ENCODE measurements at regions not wholly inside any gene's neighbourhood (a gene's known extent, or its start where the extent isn't known, plus 50 kb on each side); places are given as distances from the start of the nearest gene placed in this dataset.

DNA sequence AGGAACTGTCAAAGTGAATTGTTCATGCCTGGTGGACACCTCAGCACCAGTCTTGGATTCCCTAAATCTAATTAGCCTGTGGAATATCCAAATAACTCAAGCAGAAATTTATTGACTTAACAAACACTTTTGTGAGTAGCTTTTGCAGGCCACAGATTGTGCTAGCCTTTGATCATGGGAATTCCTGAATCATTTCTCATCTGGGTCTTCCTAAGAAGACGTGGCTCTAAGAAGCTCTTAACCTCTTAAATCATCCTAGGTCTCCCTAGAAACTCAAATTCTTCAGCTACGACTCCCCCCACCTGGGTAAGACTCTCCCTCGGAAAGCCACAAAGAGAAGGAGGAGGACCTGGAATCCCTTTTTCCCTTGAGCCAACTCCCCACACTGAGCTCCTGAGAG is 53.8 kb upstream of the PSEN2 start:
- Histone ChIP-seq H3K9me3 (ENCODE audit: control insufficient read depth in 2 of 2, low read length in 2 of 2) (no peaks in the 10 kb centered on the region), H3K9ac (ENCODE audit: low read length in 2 of 2) (no peak overlapping the region)

DNA sequence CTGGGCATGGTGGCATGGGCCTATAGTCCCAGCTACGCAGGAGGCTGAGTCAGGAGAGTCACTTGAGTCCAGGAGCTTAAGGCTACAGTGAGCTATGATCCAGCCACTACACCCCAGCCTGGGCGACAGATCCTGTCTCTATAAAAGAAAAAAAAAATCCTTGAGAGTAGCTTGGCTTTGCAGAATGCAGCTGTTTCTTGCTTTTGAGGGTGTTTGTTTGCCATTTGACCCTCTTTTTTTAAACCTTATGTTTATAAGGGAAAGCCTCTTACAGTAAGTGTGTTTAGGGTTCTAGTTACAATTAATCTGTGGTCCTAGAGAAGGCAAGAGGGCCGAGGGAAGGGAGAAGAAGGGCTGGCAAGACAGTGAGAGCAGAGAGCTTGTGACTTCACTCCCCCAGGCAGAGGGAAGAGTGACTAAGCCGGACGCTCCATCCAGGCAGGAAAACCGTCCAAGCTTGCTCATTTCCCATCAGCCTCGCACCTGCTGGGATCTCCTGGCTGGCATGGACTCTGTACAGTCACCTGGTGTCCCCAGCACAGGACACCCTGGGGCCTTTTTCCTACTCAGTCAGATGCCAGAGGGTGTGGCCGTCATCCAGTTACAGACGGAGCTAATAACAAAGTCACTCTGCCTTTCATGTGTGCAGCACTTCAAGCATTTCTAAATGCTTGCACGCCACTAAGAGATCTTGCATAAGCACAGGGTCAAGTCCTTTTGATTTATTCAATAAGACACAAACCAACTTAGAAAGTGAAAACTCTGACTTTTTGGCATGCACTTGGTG is 55.5 kb upstream of the PSEN2 start:
- peak overlapping the region; percentile 89 for H3K27ac ChIP-seq (ENCODE audit: low read length)
- peaks cover 27% of the 10 kb centered on the region for H3K4me1 ChIP-seq (ENCODE audit: control insufficient read depth, insufficient read depth, low read length)
- H3K9ac ChIP-seq (ENCODE audit: low read length in 2 of 2), result peak overlapping the region; percentile 29 to 68
- no peaks in the 10 kb centered on the region for H3K27me3 ChIP-seq (ENCODE audit: control insufficient read depth in 1 of 2, insufficient read depth in 2 of 2, low read length in 2 of 2)
- H3K9me3 ChIP-seq (ENCODE audit: control insufficient read depth in 2 of 2, low read length in 2 of 2), result no peaks in the 10 kb centered on the region
- peak overlapping the region in 1 of 2 donors; percentile 40 for H3K4me3 ChIP-seq (ENCODE audit: low read length in 2 of 2)
- no peaks in the 10 kb centered on the region for H3K36me3 ChIP-seq (ENCODE audit: control insufficient read depth in 2 of 2, insufficient read depth in 2 of 2, low read length in 2 of 2)

More for the DNA sequence above, 53.8 kb upstream of the PSEN2 start:
- Histone ChIP-seq H3K4me1 (ENCODE audit: control insufficient read depth, insufficient read depth, low read length) (peaks cover 31% of the 10 kb centered on the region), H3K27me3 (ENCODE audit: control insufficient read depth in 1 of 2, insufficient read depth in 2 of 2, low read length in 2 of 2) (no peaks in the 10 kb centered on the region), H3K36me3 (ENCODE audit: control insufficient read depth in 2 of 2, insufficient read depth in 2 of 2, low read length in 2 of 2) (no peaks in the 10 kb centered on the region), H3K4me3 (ENCODE audit: low read length in 2 of 2) (no peak overlapping the region), H3K27ac (ENCODE audit: low read length) (no peak overlapping the region)

DNA sequence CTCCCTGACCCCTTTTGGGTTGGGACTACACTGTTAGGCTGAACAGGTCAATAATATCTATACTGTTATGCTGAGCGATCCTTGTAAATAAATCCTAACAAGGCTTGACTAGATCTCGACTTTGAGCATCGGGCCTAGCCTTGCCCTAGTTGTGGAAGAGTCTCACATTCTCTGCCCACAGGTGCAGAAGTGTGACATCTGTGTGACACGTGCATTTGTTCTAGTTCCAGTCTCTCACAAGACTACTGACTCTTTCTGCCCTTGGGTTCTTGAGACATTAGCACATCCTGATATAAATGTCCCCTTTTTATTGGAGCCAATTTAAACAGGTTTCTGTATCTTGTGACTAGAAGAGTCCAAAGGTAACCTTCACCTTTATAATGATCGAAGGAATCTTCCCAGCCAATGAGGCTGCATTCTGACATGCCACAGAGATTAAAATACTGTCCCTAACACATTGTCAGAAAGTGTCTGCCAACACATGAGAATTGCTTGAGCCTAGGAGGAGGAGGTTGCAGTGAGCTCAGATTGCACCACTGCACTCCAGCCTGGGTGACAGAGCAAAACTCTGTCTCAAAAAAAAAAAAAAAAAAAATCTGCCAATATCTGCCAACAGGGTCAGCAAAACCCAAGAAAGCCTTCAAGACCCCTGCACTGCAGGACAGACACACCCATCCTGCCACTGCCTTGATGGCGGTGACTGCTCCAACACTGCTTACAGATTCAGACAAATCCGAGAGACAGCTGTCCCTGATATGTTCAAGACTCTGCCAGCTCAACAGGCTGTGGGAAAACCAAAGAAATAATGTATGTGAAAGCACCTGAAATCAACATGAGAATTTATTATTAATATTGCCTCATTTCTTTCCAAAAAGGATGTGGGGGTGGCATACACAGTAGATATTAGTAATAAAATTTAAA is 56.5 kb upstream of the PSEN2 start:
- H3K9ac ChIP-seq (ENCODE audit: low read length in 2 of 2), result no peak overlapping the region
- H3K27me3 ChIP-seq (ENCODE audit: control insufficient read depth in 1 of 2, insufficient read depth in 2 of 2, low read length in 2 of 2), result no peaks in the 10 kb centered on the region
- no peaks in the 10 kb centered on the region for H3K9me3 ChIP-seq (ENCODE audit: control insufficient read depth in 2 of 2, low read length in 2 of 2)
- H3K4me3 ChIP-seq (ENCODE audit: low read length in 2 of 2), result no peak overlapping the region
- H3K4me1 ChIP-seq (ENCODE audit: control insufficient read depth, insufficient read depth, low read length), result peaks cover 33% of the 10 kb centered on the region
- no peaks in the 10 kb centered on the region for H3K36me3 ChIP-seq (ENCODE audit: control insufficient read depth in 2 of 2, insufficient read depth in 2 of 2, low read length in 2 of 2)
- peak overlapping the region; percentile 89 for H3K27ac ChIP-seq (ENCODE audit: low read length)

DNA sequence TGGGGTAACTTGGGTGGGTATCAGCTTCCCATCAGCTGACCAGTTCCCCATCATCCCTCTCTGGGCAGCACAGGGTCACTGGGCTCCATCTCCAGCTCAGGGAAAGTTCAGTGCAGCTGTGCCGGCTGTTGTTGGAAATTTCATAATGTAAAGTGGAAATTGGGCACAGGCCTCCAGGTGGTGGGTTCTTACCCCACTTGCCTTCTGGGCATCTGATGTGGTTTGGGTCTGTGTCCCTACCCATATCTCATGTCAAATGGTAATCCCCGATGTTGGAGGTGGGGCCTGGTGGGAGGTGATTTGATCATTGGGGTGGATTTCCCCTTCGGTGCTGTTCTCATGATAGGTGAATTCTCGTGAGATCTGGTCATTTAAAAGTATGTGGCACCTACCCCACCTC is 59.7 kb upstream of the PSEN2 start:
- H3K27ac ChIP-seq (ENCODE audit: low read length), result no peak overlapping the region
- peaks cover 33% of the 10 kb centered on the region for H3K4me1 ChIP-seq (ENCODE audit: control insufficient read depth, insufficient read depth, low read length)
- no peaks in the 10 kb centered on the region for H3K36me3 ChIP-seq (ENCODE audit: control insufficient read depth in 2 of 2, insufficient read depth in 2 of 2, low read length in 2 of 2)
- no peak overlapping the region for H3K9ac ChIP-seq (ENCODE audit: low read length in 2 of 2)
- H3K27me3 ChIP-seq (ENCODE audit: control insufficient read depth in 1 of 2, insufficient read depth in 2 of 2, low read length in 2 of 2), result no peaks in the 10 kb centered on the region
- H3K4me3 ChIP-seq (ENCODE audit: low read length in 2 of 2), result no peak overlapping the region
- no peaks in the 10 kb centered on the region for H3K9me3 ChIP-seq (ENCODE audit: control insufficient read depth in 2 of 2, low read length in 2 of 2)

DNA sequence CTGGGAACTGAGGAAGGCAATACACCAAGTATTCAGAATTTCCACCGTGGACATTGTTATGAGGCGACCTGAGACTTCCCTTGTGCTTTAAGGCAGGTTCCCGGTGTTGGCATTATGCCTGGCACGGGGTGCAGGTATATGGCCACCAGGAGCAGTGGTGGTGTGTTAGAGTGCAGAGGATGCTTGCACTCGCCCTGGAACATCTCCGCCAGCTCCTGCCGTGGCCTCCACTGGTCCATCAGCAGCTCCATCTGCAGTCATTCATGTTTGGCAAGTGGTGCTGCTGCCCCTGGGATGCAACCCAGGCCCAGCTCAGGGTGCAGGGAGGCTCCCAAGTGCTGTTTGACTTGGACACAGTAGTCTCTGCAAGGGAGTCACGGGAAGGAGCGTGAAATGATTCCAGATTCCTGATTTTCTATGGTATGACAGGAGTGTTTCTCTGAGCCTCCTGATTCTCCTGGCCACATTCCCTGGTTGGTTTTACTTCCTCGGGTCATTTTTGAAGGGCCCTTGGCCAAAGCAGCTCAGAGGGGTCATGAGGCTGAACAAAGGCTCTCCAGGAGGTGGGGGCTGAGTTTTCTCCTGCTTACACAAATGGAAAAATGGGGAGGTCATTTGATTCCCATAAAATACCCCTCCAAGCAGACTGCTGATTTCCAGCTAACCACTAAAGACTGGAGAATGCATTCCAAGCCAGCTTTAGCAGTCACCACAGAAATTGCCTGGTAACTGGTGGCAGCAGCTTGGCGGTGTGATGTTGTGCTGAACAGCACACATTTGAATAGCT is 60.4 kb upstream of the PSEN2 start:
- Histone ChIP-seq H3K36me3 (ENCODE audit: control insufficient read depth in 2 of 2, insufficient read depth in 2 of 2, low read length in 2 of 2) (no peaks in the 10 kb centered on the region), H3K9me3 (ENCODE audit: control insufficient read depth in 2 of 2, low read length in 2 of 2) (no peaks in the 10 kb centered on the region), H3K9ac (ENCODE audit: low read length in 2 of 2) (no peak overlapping the region), H3K27me3 (ENCODE audit: control insufficient read depth in 1 of 2, insufficient read depth in 2 of 2, low read length in 2 of 2) (no peaks in the 10 kb centered on the region), H3K27ac (ENCODE audit: low read length) (peak overlapping the region; percentile 31), H3K4me1 (ENCODE audit: control insufficient read depth, insufficient read depth, low read length) (peaks cover 26% of the 10 kb centered on the region), H3K4me3 (ENCODE audit: low read length in 2 of 2) (no peak overlapping the region)

DNA sequence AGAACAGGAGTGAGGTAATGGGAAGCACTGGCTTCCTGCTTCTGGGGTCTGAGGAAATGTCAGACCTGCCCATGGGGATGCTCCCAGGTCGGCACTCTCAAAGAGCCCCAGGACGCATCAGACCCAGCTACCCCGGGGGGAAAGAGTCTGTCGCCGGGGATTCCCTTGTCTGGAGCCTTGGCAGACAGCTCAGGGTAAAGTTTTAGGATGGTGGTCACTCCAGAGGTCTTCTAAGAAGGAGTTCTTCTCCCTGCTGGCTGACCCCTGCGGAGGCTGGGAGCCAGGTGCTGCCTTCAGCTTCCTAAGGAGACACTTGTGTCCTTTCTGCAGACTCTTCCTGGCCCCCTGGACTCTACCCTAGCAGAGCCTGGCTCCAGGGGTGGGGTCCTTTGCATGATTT is 61.9 kb upstream of the PSEN2 start:
- peaks cover 17% of the 10 kb centered on the region for H3K4me1 ChIP-seq (ENCODE audit: control insufficient read depth, insufficient read depth, low read length)
- no peaks in the 10 kb centered on the region for H3K27me3 ChIP-seq (ENCODE audit: control insufficient read depth in 1 of 2, insufficient read depth in 2 of 2, low read length in 2 of 2)
- no peak overlapping the region for H3K4me3 ChIP-seq (ENCODE audit: low read length in 2 of 2)
- H3K36me3 ChIP-seq (ENCODE audit: control insufficient read depth in 2 of 2, insufficient read depth in 2 of 2, low read length in 2 of 2), result no peaks in the 10 kb centered on the region
- H3K9ac ChIP-seq (ENCODE audit: low read length in 2 of 2), result no peak overlapping the region
- no peaks in the 10 kb centered on the region for H3K9me3 ChIP-seq (ENCODE audit: control insufficient read depth in 2 of 2, low read length in 2 of 2)
- H3K27ac ChIP-seq (ENCODE audit: low read length), result no peak overlapping the region

DNA sequence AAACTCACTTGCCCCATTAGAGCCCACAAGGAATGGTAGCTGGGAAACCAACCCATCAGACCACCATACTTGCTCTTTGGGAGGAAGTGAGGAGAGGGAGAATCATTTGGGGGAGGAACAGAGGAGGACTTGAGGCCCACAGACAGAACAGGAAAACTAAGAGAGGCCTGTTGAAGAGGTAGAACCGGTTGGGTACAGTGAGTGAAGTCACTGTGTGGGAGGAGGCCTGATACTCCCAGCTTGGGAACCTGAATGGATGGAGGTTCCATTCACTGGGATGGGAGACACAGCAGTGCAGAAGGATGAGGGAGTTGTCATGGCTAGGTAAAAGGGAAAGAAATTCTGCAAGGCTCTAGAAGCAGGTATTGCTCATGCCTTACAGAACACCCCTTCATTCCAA is 63.4 kb upstream of the PSEN2 start:
- H3K9me3 ChIP-seq (ENCODE audit: control insufficient read depth in 2 of 2, low read length in 2 of 2), result no peaks in the 10 kb centered on the region
- peaks cover 17% of the 10 kb centered on the region for H3K4me1 ChIP-seq (ENCODE audit: control insufficient read depth, insufficient read depth, low read length)
- H3K36me3 ChIP-seq (ENCODE audit: control insufficient read depth in 2 of 2, insufficient read depth in 2 of 2, low read length in 2 of 2), result no peaks in the 10 kb centered on the region
- no peak overlapping the region for H3K9ac ChIP-seq (ENCODE audit: low read length in 2 of 2)
- H3K27me3 ChIP-seq (ENCODE audit: control insufficient read depth in 1 of 2, insufficient read depth in 2 of 2, low read length in 2 of 2), result no peaks in the 10 kb centered on the region
- H3K27ac ChIP-seq (ENCODE audit: low read length), result no peak overlapping the region
- H3K4me3 ChIP-seq (ENCODE audit: low read length in 2 of 2), result no peak overlapping the region

DNA sequence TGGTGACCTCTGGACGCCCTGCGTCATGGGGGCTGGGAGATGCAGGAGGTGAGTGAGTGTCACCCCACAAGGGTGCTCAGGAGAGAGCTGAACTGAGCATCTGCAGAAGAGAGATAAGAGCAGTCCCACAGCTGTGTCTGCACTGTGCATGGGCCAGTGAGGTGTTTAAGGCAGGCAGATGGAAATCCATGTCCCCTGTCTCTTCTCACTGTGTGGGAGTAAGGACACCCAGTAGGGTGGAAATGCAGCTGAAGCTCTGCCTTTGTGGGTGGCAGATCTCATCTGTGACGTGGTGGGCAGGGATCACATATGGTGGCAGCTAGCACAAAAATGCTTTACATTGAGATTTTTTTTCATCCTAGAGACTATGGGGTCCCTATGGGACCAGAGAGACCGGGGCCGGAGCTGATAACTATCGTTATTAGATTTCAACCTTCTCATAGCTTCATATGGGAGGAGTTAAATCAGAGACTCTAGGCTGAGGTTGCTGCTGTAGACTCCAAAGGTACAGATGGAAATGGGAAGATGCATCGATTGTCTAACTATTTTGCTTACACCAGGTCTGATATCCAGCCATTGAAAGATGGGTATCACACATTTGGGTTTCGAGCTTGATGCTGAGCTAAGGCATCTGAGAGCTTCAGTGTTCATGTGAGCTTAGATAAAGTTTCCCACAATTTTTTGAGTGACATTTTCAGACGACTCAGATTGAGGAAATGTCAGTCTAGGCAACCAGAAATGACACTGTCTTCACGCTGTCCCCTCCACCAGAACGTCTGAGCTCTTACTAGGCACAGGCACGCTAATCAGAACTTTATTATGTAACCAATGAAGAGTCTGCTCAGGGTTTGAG is 65.3 kb upstream of the PSEN2 start:
- Histone ChIP-seq H3K36me3 (ENCODE audit: control insufficient read depth in 2 of 2, insufficient read depth in 2 of 2, low read length in 2 of 2) (no peaks in the 10 kb centered on the region), H3K4me3 (ENCODE audit: low read length in 2 of 2) (no peak overlapping the region), H3K27ac (ENCODE audit: low read length) (no peak overlapping the region), H3K9ac (ENCODE audit: low read length in 2 of 2) (no peak overlapping the region), H3K9me3 (ENCODE audit: control insufficient read depth in 2 of 2, low read length in 2 of 2) (no peaks in the 10 kb centered on the region), H3K4me1 (ENCODE audit: control insufficient read depth, insufficient read depth, low read length) (peaks cover 15% of the 10 kb centered on the region), H3K27me3 (ENCODE audit: control insufficient read depth in 1 of 2, insufficient read depth in 2 of 2, low read length in 2 of 2) (no peaks in the 10 kb centered on the region)

DNA sequence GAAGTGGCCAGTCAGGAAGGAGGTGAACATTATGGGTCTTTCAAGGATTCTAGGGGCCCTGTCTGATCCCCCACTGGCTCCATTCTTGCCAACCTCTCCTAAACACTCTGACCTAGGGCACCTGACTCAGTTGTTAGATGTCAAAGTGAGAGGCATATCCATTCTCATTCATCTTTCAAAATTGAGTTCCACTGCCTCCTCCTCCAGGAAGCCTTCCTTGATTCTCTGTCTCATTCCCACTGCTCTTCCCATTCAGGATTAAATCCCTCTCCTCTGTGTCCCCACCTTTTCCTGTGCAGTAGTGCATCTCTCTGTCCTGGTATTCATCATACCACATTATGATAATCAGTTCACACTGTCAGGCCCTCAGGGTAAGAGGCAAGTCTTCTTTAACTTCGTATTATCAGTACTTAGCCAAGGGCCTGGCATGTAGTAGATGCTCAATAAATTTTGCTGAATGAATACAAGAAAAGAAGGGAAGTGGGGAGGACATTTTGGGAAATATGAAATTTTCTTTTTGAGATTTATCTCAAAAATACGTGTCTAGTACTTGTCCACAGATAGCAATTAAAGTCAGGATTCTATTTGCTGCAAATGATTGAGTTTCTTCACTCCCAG is 61.8 kb upstream of the ITPKB start:
- Histone ChIP-seq H3K9ac (ENCODE audit: low read length in 2 of 2) (peak overlapping the region in 1 of 2 donors; percentile 50), H3K9me3 (ENCODE audit: control insufficient read depth in 2 of 2, low read length in 2 of 2) (no peaks in the 10 kb centered on the region), H3K27ac (ENCODE audit: low read length) (peak overlapping the region; percentile 82), H3K4me3 (ENCODE audit: low read length in 2 of 2) (no peak overlapping the region), H3K4me1 (ENCODE audit: control insufficient read depth, insufficient read depth, low read length) (peaks cover 22% of the 10 kb centered on the region), H3K27me3 (ENCODE audit: control insufficient read depth in 1 of 2, insufficient read depth in 2 of 2, low read length in 2 of 2) (no peaks in the 10 kb centered on the region), H3K36me3 (ENCODE audit: control insufficient read depth in 2 of 2, insufficient read depth in 2 of 2, low read length in 2 of 2) (no peaks in the 10 kb centered on the region)

Data from stomach smooth muscle (tissue), 2 donors.